ENCODE measurements at regions not wholly inside any gene's neighbourhood (a gene's known extent, or its start where the extent isn't known, plus 50 kb on each side); places are given as distances from the start of the nearest gene placed in this dataset.

DNA sequence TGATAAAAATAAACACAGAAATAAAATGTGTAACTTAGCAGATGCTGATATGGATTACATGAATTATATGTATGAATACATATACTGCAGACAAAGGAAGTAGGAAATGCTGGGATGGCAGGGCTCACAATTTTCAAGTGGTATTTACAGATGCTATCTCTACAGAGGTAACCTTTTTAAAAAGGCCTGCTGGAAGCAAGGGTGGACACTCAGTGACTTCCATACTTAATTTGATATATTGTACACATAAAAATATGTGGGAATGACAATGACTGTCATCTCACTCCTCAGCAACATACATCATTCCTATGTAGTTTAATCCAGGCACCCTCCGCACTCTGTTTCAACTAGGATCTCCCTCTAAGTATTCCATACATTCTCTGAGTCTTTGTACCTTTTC, 452.9 kb downstream of the DTHD1 start:
- no peak for DNase-seq

DNA sequence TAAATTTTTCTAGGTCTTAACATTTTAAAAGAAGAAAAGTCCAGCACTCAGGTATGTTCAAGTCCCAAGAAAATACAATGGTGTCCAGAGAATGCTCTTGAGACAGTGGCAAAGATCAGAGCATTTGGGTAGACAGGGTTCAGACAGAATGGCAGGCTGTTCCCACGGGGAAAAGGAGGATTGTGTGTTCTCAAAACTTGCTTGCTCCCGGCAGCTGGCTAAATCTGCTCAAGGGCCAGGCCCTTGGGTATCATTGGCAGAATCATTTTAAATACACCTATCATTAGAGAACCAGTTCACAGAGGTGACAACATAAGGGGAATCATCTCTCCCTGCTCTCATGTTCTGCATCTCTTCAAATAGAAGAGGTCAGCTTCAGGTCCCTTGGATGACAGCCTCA, 456.3 kb downstream of the DTHD1 start:
- no peak for DNase-seq

DNA sequence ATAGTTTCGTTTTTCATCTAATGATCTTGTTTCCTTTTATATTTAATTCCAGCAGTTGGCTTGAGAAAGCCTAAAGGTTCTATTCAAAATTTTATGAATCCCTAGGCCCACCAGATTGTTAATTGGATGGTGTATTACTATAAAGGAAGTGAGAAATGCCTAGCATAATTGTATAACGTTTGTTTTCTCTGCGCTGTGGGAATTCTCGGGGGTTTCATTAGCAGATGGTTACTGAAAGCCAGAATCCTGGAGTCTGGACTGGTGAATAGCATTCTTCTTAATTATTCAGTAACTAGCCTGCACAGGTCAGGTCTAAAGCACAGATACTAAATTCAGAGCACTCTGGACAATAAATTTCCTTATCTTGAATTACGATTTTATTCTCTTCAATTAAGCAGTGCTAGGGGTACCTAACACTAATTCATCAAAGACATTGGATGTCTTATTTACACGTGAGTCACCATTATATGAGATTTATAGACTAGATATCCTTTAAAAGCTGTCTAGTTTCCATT, 459.4 kb downstream of the DTHD1 start:
- DNase-seq: no peak

DNA sequence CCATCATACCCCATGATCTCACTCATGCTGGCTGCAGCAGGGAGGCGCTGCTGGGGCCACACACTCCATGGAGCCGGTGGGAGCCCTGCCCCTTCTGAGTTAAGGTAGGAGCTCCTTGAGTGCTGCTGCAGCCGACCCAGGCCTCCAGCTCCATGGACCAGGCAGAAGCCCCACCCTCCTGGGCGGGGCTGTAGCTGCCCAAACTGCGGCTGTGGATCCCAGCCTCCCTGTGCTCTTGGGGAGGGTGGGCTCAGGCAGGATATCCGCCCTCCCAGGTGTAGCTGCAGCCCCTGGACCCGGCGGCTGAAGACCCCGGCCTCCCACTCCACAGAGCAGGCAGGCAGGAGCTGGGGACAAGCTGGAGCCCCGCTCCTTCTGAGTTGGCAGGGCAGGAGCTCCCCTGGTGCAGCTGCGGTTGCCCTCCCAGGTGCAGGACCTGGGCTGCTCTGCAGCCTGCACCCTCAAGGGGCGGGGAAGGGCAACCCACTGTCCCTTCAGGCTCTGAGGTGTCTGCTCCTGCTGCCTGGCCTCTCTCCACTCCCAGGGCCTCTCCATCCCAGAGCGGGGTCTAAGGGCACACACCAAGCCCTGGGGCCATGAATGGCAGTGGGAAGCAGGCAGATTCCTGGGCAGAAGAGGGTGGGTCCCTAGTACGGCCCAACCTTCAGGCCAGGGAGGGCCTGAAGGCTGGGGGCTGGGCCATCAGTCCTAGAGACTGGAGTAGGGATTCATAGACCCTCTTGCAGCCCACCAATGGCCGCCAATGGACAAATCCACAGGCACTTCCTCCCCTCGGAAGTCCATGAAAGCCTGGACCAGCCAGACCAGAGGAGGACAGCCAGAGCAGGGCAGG, 466.1 kb downstream of the DTHD1 start:
- no peak for DNase-seq

DNA sequence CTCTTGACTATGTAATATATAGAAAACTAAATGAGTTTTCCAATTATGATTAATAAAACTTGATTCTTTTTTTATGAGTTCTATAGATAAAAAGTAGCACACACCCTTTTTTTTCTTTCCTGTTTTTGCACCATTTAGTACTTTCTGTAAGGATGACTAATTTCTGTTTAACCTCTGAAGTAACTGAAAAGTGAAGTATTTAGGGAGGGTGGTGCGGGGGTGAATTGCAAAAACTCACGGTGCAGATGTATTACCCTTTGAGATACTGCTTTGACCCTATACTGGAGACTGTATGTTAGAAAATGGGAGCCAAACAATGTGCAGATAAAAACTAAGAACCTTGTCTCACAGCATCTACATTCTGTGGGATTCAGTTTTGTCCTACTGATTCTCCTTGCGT, 471.6 kb downstream of the DTHD1 start:
- no peak for DNase-seq

DNA sequence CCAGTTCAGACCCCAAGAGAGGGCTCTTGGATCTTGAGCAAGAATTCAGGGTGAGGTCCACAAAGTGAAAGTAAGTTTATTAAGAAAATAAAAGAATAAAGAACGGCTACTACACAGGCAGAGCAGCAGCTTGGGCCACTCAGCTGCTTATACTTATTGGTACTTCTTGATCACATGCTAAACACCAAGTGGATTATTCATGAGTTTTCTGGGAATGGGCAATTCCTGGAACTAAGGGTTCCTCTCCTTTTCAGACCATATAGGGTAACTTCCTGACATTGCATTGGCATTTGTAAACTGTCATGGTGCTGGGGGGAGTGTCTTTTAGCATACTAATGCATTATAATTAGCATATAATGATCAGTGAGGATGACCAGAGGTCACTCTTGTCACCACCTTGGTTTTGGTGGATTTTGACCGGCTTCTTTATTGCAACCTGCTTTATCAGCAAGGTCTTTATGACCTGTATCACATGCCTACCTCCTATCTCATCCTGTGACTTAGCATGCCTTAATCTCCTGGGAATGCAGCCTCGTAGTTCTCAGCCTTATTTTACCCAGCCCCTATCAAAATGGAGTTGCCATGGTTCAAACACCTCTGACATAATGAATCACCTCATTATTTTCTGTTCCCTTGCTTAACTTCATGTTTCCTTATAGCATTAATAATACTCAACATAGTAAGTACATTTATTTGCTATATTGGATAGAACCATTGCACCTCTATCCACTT, 476.3 kb downstream of the DTHD1 start:
- no peak for DNase-seq

DNA sequence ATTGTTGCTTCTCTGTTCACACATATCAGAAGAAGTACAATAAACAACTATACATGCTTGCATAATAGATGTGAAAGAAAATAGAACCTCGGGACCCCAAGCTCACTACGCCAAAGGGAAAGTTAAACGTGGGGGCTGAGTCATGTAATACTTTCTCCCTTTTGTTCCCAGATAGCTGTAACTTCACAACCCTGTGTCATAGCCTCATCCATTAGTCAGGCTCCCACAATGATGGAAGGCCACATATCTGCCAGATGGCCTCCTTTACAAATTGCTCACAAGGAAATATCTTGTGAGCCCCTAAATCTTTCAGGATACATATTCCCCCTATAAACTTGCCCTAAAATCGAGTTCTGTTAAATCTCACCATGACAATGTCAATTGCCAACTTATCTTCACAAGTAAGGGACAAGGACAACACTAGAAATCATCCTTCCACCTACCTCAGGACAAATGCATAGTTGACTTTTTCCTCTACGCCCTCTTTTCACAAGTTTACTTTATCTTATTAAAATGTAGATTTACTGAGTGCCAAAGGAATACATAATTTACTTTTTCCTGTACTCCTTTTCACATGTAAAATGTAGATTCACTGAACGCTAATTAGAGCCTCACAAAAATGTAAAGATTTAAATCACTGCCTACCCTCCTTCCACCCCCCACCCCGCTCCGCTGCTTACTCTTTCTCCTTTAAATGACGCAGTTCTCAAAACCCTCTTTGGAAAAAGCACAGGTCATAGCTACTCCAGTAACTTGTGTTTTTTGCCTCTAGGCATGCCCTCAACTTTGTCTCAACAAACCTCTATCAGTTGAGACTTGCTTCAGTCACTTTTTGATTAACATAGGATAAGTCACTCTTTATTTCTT, 477.1 kb downstream of the DTHD1 start:
- no peak for DNase-seq

DNA sequence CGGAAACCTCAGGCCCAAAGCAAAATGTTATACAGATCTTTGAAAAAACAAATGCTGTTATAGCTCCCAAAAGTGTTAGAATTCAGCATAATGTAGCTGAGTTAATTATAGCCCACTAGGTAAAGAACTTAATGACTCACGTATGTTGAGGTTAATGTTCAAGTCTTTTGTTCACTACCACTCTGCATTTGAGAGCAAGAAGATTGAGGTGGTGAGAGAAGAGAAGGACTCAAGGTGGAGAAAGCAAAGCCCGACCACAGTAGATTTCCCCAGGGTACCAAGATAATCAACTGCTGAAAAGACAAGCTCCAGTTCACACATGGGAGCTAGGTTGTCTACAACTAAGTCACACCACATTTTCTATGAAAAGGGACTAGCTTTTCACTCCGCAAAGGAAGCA, 480.2 kb downstream of the DTHD1 start:
- DNase-seq: no peak

DNA sequence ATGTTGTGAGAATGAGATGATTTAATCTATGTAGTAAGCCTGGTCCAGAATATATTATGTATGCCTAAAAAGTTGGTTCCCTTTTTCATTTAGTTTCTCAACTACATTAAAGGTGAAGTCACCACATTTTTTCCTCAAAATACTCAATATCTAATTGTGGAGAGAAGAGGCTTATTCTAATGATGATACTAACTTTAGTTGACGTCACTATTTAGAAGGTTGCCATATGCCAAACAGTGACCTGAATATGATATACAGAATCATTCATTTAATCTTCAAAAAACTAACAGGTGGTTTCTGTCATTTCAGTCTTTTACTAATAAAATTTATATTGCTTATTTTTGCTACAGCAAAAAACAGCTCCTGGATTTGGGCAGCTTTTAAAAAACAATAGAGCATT, 480.7 kb upstream of the NWD2 start:
- DNase-seq: no peak

DNA sequence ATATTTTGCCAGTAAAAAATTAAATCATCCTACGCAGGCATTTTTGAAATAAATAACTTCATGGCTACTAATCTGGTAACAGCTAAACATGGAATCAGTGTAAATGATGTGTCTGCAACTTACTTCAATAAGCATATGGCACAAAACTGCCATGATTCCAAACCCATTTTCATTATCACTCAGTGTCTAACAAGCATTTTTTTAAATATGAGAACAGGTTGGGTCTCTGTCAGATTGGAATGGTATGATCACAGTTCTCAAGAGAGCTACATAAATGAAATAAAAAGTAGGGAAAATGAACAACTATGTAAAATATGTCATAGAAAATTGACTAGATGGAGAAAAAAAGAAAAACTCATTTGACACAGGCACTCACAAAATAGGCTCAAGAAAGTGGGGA, 476.9 kb upstream of the NWD2 start:
- DNase-seq: no peak

DNA sequence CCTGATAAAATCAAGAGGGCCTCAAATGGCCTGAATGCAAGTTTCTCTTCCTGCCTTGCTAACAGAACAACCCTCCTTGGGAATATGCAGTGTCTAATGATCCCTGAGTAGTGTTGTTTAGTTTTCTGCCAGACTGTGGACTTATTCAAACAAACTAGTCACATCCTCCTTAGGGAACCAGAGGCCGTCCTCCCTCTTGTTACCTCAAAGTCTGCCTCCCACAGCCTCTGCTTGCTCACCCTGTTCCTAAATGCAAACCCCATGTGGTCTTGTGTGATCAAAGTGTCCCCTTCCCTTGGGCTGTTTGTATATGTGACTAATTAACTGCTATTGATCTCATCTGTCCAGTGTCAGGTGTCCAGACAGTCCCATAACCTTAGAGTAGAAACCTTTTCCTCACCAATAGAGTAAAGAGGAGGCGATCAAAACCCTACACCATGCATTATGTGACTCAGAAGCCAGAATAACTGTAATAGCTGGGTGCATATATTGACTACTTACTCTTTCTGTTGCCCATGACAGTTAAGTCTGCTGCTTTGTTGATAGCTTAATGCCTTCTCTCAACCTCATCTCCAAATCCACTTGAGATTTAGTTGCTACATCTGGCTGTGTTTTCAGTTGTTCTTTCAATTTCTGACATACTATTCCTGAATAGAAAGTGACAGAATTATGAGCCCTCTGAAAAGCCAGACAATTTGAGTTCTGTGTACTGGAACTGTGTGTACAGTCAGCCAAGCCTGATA, 473.0 kb upstream of the NWD2 start:
- no peak for DNase-seq

DNA sequence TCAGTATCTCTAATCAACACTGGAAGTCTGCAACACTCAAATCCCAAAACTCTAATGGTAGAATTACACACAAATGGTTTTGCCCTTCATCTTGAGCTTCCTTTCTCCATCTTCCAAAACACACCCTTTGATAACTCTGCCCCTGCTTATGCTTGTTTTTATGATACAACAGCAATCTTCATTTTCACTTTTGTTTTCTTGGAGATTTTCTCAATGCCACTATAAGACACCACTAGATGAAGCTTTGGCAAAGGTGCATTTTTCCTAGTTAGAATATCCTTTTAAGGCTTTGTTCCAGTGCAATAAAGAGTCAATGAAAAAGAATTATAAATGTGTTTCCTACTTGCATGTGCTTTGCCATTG, 472.4 kb upstream of the NWD2 start:
- DNase-seq: no peak

DNA sequence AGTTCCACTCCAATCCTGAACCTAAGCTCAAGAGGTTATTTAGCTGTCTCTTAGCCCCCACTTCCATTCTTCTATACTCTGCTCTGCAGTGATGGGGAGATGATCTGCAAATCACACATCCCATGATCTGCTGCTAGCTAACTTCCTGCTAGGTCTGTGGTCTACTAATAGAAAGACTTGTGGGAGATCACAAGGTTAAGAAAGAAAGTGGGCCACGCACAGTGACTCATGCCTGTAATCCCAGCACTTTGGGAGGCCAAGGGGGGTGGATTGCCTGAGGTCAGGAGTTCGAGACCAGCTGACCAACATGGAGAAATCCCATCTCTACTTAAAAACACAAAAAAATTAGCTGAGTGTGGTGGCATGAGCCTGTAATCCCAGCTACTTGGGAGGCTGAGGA, 471.1 kb upstream of the NWD2 start:
- DNase-seq: no peak

DNA sequence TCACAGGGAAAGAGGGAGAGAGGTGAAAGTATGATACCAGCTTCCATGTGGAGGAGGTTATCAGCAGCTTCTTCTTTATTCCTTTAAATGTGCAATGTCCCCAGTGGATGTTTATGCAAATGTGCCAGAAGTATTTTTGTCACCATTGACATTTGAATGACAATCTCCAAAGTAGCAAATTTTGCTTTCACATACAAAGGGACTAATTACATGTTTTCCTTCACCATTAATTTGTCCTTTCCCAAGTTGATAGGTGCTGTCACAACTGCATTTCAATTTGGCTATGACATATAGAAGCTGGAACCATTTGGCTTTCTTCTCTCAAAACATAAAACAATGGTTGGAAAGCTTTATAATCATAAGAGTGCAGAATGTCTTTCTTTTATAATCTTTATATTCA, 469.0 kb upstream of the NWD2 start:
- DNase-seq: no peak

DNA sequence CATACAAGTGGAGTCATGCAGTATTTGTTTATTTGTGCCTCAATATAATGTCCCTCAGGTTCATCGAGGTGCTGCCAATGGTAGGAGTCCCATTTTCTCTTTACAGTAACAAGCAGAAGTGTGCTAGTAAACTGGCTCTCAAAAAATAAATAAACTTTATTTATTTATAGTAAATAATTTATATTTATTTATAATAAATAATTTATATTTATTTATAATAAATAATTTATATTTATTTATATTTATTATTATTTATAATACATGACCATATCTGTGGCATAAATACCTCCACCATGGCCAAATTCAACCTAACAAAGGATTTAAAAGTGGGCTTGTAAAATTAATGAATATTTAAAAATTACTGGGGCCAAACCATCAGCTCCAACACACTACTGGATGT, 464.9 kb upstream of the NWD2 start:
- no peak for DNase-seq

DNA sequence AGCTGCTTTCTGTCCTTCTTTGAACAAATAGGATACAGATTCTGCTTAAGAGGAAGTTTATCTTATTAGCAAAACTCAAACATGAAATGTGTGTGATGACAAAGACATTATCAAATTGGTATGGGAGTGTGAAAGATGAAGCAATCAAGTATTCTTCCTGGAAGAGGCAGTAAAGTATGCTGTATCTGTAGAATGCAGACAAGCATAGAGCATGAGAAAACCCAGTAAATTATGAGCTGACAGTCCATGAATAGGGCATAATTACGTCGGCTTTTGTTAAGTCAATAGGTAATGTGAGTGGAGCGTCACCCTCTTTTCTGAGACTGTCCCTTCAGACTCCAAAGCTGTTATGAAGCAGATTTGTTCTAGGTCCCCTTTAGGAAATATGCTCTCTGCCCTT, 458.6 kb upstream of the NWD2 start:
- DNase-seq: no peak

DNA sequence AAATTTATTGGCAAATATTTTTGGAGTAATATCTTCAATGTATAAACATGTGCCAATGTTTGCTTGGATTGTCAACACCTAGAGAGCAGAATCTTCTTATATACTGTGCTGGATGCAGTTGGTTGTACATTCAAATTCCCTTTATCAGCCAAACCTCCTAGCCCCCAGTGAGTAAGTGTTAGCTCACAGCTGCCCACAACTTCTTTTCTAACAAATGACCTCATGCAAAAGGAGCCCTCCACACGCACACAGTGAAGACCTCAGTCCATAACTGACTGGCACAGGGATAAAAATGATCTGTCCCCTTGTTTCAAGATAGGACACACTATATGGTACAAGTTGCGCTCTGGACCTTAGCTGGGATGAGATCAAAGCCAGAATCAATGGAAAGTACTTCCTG, 458.0 kb upstream of the NWD2 start:
- DNase-seq: no peak

DNA sequence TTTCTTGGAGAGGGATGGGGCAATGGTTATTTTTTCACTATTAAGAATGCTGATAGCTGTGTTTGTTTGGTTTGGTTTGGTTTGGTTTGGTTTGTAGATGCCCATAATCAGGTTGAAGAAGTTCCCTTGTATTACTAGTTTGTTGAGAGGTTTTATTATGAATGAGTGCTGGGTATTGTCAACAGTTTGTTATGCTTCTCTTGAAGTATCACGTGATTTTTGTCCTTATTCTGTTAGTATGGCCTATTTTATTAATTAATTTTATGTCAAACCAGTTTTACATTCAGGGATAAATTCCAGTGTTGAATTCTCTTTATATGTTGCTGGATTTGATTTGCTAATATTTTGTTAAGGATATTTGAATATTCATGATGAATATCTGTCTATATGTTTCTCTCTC, 449.8 kb upstream of the NWD2 start:
- DNase-seq: no peak

DNA sequence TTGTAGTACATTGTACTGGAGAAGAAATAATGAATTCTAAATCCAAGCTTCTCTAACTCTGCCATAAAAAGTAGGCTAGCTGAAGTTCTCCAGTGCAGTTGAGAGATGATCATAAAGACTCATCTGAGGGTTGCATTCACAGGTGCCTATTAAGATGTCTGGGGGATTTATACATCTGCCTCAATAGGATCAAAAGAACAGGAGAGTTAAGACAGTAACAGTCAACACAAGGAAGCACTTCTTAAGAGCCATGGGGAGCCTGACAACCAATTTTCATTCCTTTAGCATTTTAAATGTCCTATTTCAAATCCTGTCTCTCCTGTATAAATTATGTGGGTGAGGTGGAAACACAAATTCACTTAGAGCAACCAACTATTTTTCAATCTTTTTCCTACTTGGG, 432.4 kb upstream of the NWD2 start:
- DNase-seq: no peak

DNA sequence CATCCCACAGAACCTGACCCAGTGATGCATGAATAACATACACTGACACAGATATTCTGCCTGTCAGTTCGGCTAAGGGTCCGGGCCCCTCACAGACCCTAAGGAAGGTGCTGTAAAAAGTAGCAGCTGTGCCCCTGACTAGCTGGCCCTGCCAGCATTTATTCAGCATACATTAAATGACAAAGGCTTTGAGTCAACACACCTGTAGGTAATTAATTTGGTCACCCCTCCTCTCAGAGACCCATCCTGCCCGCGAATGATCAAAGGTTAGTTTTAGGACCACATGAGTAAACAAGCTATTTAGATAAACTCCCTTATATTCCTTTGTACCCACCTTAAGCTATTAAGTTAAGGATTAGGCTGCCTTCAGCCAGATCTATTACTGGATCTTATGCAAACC, 429.0 kb upstream of the NWD2 start:
- no peak for DNase-seq

DNA sequence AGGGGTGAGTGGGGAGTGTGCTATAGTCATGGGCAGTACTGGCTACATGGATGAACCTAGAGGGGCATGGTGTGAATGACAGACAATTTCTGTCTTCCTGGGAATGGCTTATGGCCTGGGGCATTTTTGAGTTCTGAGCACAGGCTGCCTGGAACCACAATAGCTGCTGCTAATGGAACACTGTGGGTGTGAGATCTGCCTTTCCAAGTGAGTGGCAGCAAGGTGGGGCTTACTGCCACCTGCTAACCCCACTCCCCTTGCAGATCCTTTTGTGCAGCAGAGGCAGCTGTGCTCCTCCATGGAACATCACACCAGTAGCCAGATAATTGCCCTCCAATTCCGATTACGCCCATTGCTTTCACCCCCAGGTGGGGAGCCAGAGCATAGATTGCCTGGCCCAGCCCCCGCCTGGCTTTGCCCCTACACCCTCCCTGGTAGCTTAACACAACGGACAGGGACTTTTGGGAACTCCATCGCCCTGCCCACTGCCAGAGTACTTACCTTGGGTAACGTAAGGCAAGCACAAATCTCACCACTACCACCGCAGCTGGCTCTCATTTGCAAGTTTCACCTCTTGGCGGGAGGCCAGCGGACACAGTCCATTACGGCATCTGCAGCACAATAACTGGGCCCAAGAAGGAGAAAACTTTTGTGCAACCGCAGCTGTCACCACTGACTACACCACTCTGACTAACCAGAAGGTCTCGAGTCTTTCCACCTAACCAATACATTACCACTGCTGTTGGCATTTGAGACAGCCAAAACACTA, 421.2 kb upstream of the NWD2 start:
- no peak for DNase-seq

DNA sequence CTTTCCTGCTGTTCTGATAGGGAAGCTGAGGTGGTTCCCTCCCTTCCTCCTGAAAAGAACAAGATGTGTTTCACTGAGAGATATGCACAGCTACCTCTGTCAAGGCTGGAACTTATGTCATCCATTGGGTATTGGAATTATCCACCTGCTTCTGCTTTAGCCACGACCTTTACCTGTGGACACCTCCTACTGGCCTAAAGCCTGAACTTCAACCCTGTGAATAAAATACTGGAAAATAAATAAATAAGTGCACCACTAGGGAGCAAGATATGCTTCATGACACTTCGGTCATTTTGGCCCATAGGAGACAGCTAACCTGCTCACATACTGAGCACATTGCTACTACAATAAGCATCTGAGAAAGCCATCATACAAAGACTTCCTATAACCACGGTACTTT, 419.9 kb upstream of the NWD2 start:
- peak; percentile 1 for DNase-seq

Measured in hematopoietic multipotent progenitor cell treated with erythropoietin and hydrocortisone succinate and interleukin-3 and kit ligand, for 8 days (in vitro differentiated cells).